IMR-90 (cell line): ENCODE measurements at regions not wholly inside any gene's neighbourhood (a gene's known extent, or its start where the extent isn't known, plus 50 kb on each side); places are given as distances from the start of the nearest gene placed in this dataset.

Experiments used
- ATAC-seq: fragments of 200-7000 bp; cut with Tn5 transposase; 2 replicates; pipeline ENCODE4 v1.9.1; 2020; ENCODE audit warnings: low read depth, mild to moderate bottlenecking, moderate library complexity
- BruUV-seq: library from RNA; stranded (reverse); fragments of 400-500 nt; replicated peaks from 2 replicates; lab custom pipeline; 2021; lab: Mats Ljungman, UMichigan
- CTCF ChIA-PET: fragments of 300-600 bp; formaldehyde crosslinking; extraction: SDS; loops from one replicate; lab custom pipeline; 2021; ENCODE audit warnings: antibody characterized with exemption; lab: Yijun Ruan, JAX
- POLR2A ChIA-PET: fragments of 300-600 bp; sonication (Branson Sonifier 250); formaldehyde crosslinking; loops from one replicate; lab custom pipeline; 2022; ENCODE audit warnings: antibody characterized with exemption; ENCODE audit not compliant: unreplicated experiment; lab: Charles Lee
- DNase-seq: peaks from one replicate; pipeline ENCODE4 v3.0.0; 2013
- H2AFZ ChIP-seq: replicated peaks from 2 replicates; pipeline ENCODE3; 2013; ENCODE audit warnings: low read length, mild to moderate bottlenecking; ENCODE audit not compliant: poor library complexity
- H2AK5ac ChIP-seq: 2 replicates; pipeline ENCODE4 v1.6.1; 2013; ENCODE audit warnings: low read depth, low read length, inconsistent platforms
- H2AK9ac ChIP-seq: replicated peaks from 2 replicates; pipeline ENCODE3; 2013; ENCODE audit warnings: mild to moderate bottlenecking, low read depth, low read length, moderate library complexity; ENCODE audit not compliant: poor library complexity
- H2BK120ac ChIP-seq: 2 replicates; pipeline ENCODE4 v1.6.1; 2013; ENCODE audit warnings: low read depth, low read length, inconsistent platforms
- H2BK15ac ChIP-seq: 3 replicates; pipeline ENCODE4 v1.6.1; 2013; ENCODE audit warnings: low read depth, low read length, inconsistent platforms
- H2BK20ac ChIP-seq: 2 replicates; pipeline ENCODE4 v1.6.1; 2013; ENCODE audit warnings: low read depth, mild to moderate bottlenecking, inconsistent platforms, low read length, moderate library complexity
- H2BK5ac ChIP-seq: 2 replicates; pipeline ENCODE4 v1.6.1; 2013; ENCODE audit warnings: mild to moderate bottlenecking, low read depth, low read length, inconsistent platforms; ENCODE audit not compliant: poor library complexity, severe bottlenecking
- H3K14ac ChIP-seq: replicated peaks from 2 replicates; pipeline ENCODE4 v1.6.1; 2013; ENCODE audit warnings: low read depth, low read length, inconsistent platforms
- H3K18ac ChIP-seq: 2 replicates; pipeline ENCODE4 v1.6.1; 2013; ENCODE audit warnings: low read depth, low read length, control low read depth
- H3K23ac ChIP-seq: 2 replicates; pipeline ENCODE4 v1.6.1; 2013; ENCODE audit warnings: low read depth, low read length, inconsistent platforms
- H3K27ac ChIP-seq: 2 replicates; pipeline ENCODE4 v1.5.1; 2013; ENCODE audit warnings: mild to moderate bottlenecking, control low read depth, low read length; ENCODE audit not compliant: insufficient read depth
- H3K27me3 ChIP-seq: 2 replicates; pipeline ENCODE4 v1.6.1; 2013; ENCODE audit warnings: low read length; ENCODE audit not compliant: control insufficient read depth, insufficient read depth
- H3K36me3 ChIP-seq: 2 replicates; pipeline ENCODE4 v1.6.1; 2013; ENCODE audit warnings: low read length, mixed read lengths; ENCODE audit not compliant: control insufficient read depth, insufficient read depth
- H3K4ac ChIP-seq: 2 replicates; pipeline ENCODE4 v1.6.1; 2013; ENCODE audit warnings: low read depth, low read length, inconsistent platforms
- H3K4me1 ChIP-seq: 2 replicates; pipeline ENCODE4 v1.6.1; 2013; ENCODE audit warnings: low read length, mixed read lengths; ENCODE audit not compliant: control insufficient read depth, insufficient read depth
- H3K4me2 ChIP-seq: 2 replicates; pipeline ENCODE4 v1.6.1; 2013; ENCODE audit warnings: low read depth, mild to moderate bottlenecking, control low read depth, low read length, moderate library complexity
- H3K4me3 ChIP-seq: 2 replicates; pipeline ENCODE4 v1.5.1; 2013; ENCODE audit warnings: low read depth, mild to moderate bottlenecking, control low read depth, low read length, moderate library complexity; ENCODE audit not compliant: insufficient read depth
- H3K56ac ChIP-seq: 2 replicates; pipeline ENCODE4 v1.6.1; 2013; ENCODE audit warnings: low read length, inconsistent platforms; ENCODE audit not compliant: insufficient read depth; ENCODE audit errors: extremely low read depth
- H3K79me1 ChIP-seq, 2 experiments: 2 replicates each; pipeline ENCODE4 v1.6.1; 2013; ENCODE audit warnings: low read length in 2 of 2, inconsistent platforms in 1 of 2, low read depth in 1 of 2
- H3K9ac ChIP-seq: 2 replicates; pipeline ENCODE4 v1.6.1; 2013; ENCODE audit warnings: low read depth, low read length, control low read depth
- H3K9me1 ChIP-seq: 2 replicates; pipeline ENCODE4 v1.6.1; 2013; ENCODE audit warnings: low read length, inconsistent platforms; ENCODE audit not compliant: insufficient read depth
- H3K9me3 ChIP-seq: 2 replicates; pipeline ENCODE4 v1.6.1; 2013; ENCODE audit warnings: low read length; ENCODE audit not compliant: control insufficient read depth, insufficient read depth
- H4K20me1 ChIP-seq: 2 replicates; pipeline ENCODE4 v1.6.1; 2013; ENCODE audit warnings: low read length, inconsistent platforms; ENCODE audit not compliant: insufficient read depth
- H4K5ac ChIP-seq: 2 replicates; pipeline ENCODE4 v1.6.1; 2013; ENCODE audit warnings: mild to moderate bottlenecking, low read depth, low read length, control low read depth
- H4K8ac ChIP-seq, 2 experiments: 2 replicates each; pipeline ENCODE4 v1.6.1; 2013; ENCODE audit warnings: low read depth in 2 of 2, low read length in 2 of 2, control low read depth in 1 of 2, inconsistent platforms in 1 of 2
- H4K91ac ChIP-seq: 2 replicates; pipeline ENCODE4 v1.6.1; 2013; ENCODE audit warnings: low read depth, low read length, inconsistent platforms; ENCODE audit not compliant: insufficient read depth
- MXI1 ChIP-seq: IDR thresholded peaks from 2 replicates; pipeline ENCODE4 v1.6.1; 2012; ENCODE audit warnings: low read depth, mild to moderate bottlenecking, low read length, moderate library complexity, borderline replicate concordance
- WGBS, 2 experiments: methylation state at CpG; one replicate each; pipeline versions ENCODE4 v1.1.5 to v1.1.7; 2013; ENCODE audit warnings: missing lambda C conversion rate in 2 of 2; ENCODE audit not compliant: insufficient read length in 1 of 2; ENCODE audit errors: extremely low coverage in 2 of 2; 5-methylcytosine and 5-hydroxymethylcytosine counted together
- dilution Hi-C: fragments of 300-500 bp; cut with HindIII; formaldehyde crosslinking; loops from one replicate; pipeline ENCODE4 v1.14.3; 2018; ENCODE audit warnings: low sequenced_read_pairs; ENCODE audit not compliant: unreplicated experiment
- in situ Hi-C: fragments of 300-500 bp; cut with MboI; formaldehyde crosslinking; loops from 3 replicates; pipeline ENCODE4 v1.14.3; 2019; ENCODE audit warnings: low sequenced_read_pairs, inconsistent platforms, mixed read lengths
- intact Hi-C: fragments of 100-400 bp; cut with micrococcal nuclease; formaldehyde crosslinking; loops from 2 replicates; pipeline ENCODE4 v1.10.0; 2022

DNA sequence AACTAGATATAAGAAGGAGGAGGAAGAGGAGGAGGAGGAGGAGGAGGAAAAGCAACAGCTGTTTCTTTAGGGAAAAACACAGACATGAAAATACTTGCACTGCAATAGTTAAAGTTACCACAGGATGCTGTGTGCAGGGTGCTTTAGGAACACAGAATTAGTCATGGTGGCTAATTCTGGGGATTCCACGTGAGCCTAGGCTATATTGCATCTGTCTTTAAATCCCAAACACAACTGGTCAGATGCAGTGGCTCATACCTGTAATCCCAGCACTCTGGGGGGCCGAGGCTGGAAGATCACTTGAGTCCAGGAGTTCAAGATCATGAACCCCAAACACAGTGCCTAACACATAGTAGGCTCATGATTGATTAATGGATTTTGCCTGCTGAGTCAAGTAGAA lies 155.3 kb upstream of the C16orf82 start:
- Histone ChIP-seq H3K14ac (no peak overlapping the region), H2BK15ac (no peak overlapping the region), H3K27ac (no peak overlapping the region), H4K91ac (no peak overlapping the region), H3K23ac (no peak overlapping the region), H3K27me3 (no peaks in the 10 kb centered on the region), H3K79me1 (no peaks in the 10 kb centered on the region), H2BK20ac (no peak overlapping the region), H2BK120ac (no peak overlapping the region), H3K9me1 (no peaks in the 10 kb centered on the region), H3K4me3 (no peak overlapping the region), H3K9ac (no peak overlapping the region), H3K4me1 (no peaks in the 10 kb centered on the region), H2BK5ac (no peak overlapping the region), H2AK9ac (no peak overlapping the region), H3K4ac (no peak overlapping the region), H4K8ac (no peak overlapping the region), H4K5ac (no peak overlapping the region), H3K18ac (no peak overlapping the region), H3K4me2 (no peak overlapping the region), H2AK5ac (no peak overlapping the region), H4K20me1 (no peaks in the 10 kb centered on the region), H3K56ac (no peak overlapping the region), H2AFZ (no peak overlapping the region), H3K9me3 (no peaks in the 10 kb centered on the region), H3K36me3 (no peaks in the 10 kb centered on the region)
- intact Hi-C loops, result no loop called here
- ChIA-PET CTCF (no interaction called here), POLR2A (no interaction called here)
- no CpG with 5 or more reads among the region's 2 CpGs for WGBS, 2 experiments
- TF ChIP-seq MXI1, result no peak
- in situ Hi-C loops, result no loop called here
- DNase-seq, result no peak
- dilution Hi-C loops, result no loop called here
- no TSS peak for BruUV-seq
- no peak for ATAC-seq
